CD4-positive, alpha-beta T cell treated with Interleukin-15 for 1 hour (primary cell): ENCODE measurements at regions not wholly inside any gene's neighbourhood (a gene's known extent, or its start where the extent isn't known, plus 50 kb on each side); places are given as distances from the start of the nearest gene placed in this dataset.
"Not testable (repeated sequence)": the region's sequence is repeated elsewhere in the genome, so short reads cannot be mapped to it uniquely, and the experiment has no call there.

Experiments
- DNase-seq: peaks from one replicate; pipeline ENCODE4 v3.0.0-alpha.2; 2020

DNA sequence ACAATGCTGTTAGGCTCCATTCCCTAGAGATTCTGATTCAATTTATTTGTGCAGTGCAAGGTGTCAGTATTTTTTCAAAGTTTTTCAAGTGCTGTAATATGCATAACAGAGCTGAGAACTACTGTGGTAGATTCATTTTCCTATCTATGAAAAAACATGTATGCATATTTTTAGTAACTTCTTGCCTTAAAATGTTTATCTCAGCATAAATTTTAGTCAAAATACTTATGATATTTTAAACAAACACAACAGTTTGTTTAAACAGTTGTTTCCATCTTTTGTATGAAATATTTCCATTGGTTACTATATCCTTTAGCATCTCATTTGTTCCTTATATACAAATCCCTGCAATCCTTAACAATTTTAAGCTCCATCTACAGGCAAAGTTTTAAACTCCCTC, 624.8 kb upstream of the ADGRL3 start:
- DNase-seq, result no peak

- no peak for DNase-seq
These were observed 620.8 kb upstream of the ADGRL3 start for GRCh38 chr4:60579335-60579734.

DNA sequence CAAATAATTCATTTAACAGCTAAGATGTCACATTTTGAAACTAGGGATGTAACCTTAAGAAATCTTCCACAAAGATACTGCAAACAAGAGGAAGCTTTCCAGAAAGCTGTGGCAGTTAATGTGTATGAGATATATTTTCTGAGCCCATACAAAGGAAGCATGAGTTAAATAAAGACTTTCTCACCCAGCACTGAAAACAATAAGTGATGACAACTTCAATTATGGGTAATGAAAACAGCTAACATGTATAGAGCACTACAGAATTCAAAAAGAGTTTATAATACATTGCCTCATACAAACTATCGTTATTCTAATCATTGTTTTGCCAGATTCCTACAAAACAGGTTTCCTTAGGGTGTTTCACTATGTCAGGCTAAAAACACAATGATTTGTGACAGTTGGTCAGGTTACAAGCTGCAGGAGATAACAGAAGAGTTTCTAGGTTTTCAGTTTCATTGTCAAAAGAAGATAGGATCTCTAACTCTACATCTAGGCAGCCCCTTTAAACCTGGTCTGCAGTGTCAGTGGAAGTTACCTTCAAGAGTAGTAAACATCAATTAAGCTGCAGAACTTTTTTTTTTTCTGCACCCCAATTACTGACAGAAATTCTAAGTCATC, 618.1 kb upstream of the ADGRL3 start:
- DNase-seq, result no peak

GRCh38 chr4:60588556-60588955, 611.6 kb upstream of the ADGRL3 start:
- no peak for DNase-seq

- DNase-seq, result no peak
These were observed 610.7 kb upstream of the ADGRL3 start for GRCh38 chr4:60589425-60589824.

DNA sequence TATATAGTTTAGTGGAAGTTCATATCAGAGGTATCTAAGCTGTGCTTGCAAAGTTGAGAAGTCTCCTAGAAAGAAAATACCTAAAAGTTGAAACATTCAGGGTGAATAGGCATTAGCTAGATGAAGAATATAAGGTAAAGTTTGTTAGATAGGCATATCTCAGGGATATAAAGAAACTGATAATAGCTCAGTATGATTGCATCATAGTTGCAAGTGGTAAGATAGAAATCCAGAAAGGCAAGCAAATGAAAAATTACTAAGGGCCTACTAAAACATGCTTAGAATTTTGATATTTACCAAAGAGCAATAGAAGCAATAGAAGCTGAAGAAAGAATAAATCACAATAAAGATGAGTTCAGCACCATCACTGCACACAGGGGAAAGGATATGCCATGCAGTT, 610.0 kb upstream of the ADGRL3 start:
- DNase-seq, result no peak

GRCh38 chr4:60605646-60606354, 594.3 kb upstream of the ADGRL3 start:
- no peak for DNase-seq

GRCh38 chr4:60611762-60612496, 588.2 kb upstream of the ADGRL3 start:
- no peak for DNase-seq

DNA sequence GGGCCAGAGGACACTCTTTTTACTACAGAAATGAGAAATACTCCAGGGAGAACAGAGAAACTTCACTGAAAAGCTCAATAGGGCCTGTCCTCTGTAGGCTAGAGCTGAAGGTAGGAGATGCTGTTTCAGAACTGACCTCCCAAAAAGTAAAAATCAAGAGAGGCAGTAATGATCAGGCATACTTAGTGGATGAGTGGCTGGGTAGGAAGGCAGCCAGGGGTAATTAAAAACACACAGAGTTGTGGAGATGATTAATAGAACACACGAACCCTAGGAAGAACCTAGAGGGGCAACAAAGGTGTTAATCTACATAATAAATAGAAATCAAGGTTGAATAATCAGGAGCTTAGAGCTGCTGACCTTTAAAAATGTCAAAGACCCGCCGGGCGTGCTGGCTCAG, 582.4 kb upstream of the ADGRL3 start:
- no peak for DNase-seq

GRCh38 chr4:60619531-60620305, 580.4 kb upstream of the ADGRL3 start:
- no peak for DNase-seq

DNA sequence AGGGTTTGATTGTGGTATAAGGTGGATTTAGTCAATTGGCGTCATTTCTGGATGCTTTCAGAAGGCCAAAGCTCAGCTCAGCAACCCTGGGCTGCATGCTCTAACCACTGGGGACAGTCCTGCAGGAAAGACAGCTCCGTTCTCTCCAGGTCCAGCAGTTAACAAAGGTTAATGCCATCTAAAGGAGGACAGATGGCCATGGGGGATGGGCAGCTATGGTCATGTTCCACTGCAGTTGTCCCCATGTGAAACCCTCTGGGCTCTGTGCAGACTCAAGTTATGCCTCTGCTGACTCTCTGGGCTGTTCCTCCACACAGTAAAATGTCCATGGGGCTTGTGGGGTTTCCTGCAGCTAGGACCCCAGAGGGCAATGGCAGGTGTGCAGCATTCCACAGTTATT, 562.1 kb upstream of the ADGRL3 start:
- no peak for DNase-seq

DNA sequence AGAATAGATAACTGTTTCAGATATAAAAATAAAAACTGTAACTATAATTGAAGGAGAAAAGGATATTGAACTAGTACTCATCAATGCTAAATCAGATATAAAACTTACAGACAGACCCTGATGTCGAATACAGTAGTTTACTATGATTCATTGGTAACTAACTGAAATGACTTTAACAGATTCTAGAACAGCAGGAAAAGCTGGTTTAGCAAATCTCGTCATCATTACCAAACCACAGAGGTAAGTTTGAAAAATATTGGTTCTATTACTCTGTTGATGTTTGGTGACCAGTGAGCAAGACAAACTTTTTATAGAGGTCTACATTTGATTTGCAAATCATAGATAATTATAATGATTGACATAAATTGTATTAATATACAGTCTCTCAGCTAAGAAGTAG, 551.4 kb upstream of the ADGRL3 start:
- DNase-seq, result no peak

DNA sequence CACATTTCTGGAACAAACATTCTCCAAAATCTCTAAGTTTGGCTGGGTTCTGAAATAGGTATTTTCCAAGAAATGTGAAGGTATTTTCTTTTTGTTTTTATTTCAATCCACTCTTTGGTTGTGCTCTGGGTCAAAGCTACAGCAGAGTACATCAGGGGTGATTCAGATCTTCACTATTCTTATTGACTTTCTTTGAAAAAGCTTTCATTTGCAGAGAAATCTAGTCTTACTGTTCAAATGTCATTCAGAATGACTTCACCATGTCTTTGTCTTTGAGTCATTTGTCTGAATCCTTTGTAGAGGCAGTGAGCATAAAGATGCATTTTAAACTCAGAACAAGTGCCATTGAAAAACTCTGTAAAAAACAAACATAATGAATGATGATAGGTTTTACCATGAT, 547.2 kb upstream of the ADGRL3 start:
- no peak for DNase-seq

GRCh38 chr4:60655356-60655755, 544.8 kb upstream of the ADGRL3 start:
- DNase-seq, result no peak

- no peak for DNase-seq
These were observed 544.0 kb upstream of the ADGRL3 start for GRCh38 chr4:60656171-60656570.

DNA sequence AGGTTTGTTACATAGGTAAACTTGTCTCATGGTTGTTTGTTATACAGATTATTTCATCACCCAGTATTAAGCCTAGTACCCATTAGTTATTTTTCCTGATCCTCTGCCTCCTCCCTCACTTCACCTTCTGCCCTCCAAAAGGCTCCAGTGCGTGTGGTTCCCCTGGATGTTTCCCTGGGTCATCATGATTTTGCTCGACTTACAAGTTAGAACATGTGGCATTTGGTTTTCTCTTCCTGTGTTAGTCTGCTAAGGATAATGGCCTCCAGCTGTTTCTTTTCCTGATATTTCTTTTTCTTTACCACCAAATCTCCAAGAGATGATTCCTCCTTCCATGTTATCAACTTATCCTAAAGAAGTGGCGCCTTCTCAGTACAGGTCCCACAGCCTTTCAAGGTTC, 543.1 kb upstream of the ADGRL3 start:
- DNase-seq, result no peak

DNA sequence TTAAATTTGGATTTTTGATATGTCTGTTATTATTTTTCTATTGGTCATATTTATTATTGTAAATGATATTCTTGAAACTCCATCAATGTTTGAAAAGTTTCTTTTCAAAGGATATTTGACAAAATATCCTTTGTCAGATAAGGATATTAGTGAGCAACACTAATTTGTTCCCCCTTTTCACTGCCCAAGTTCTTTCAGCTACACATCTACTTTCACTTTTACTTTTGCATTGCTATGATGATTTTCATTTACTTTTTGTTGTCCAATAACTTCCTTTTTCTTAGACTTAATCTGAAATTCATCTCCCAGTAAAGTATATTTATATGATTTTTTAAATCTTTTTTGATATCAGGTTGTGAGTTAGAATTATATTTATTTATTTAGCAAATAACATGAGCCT, 542.3 kb upstream of the ADGRL3 start:
- DNase-seq, result no peak

DNA sequence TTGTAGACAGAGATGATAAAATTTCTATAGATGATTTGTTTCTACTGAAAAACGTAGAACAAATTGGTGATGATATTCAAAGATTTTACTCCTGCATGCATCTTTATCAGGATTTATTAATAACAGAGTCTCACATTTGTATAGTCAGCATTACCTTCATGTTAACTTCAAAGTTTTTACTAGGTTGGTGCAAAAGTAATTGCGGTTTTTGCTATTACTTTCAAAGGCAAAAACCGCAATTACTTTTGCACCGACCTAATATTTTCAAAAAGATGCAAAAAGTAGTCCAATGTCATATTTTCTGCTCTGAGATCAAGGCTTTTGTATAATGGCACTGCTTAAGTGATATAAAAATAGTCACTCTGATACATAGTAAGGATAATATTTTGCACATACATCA, 536.4 kb upstream of the ADGRL3 start:
- DNase-seq, result no peak

- no peak for DNase-seq
These were observed 517.2 kb upstream of the ADGRL3 start for GRCh38 chr4:60682901-60683300.

GRCh38 chr4:60683357-60683756, 516.8 kb upstream of the ADGRL3 start:
- no peak for DNase-seq

- DNase-seq, result no peak
These were observed 516.2 kb upstream of the ADGRL3 start for GRCh38 chr4:60683973-60684372.

DNA sequence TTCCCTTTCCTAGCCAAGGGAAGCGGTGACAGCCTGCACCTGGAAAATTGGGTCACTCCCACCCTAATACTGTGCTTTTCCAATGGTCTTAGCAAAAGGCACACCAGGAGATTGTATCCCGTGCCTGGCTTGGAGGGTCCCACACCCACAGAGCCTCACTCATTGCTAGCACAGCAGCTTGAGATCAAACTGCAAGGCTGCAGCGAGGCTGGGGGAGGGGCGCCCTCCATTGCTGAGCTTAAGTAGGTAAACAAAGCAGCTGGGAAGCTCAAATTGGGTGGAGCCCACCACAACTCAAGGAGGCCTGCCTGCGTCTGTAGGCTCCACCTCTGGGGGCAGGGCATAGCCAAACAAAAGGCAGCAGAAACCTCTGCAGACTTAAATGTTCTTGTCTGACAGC, 504.1 kb upstream of the ADGRL3 start:
- not testable (repeated sequence) for DNase-seq

GRCh38 chr4:60709061-60709460, 491.1 kb upstream of the ADGRL3 start:
- no peak for DNase-seq

GRCh38 chr4:60718874-60719273, 481.3 kb upstream of the ADGRL3 start:
- DNase-seq, result no peak
